NCI-H2196 (cell line): ENCODE measurements at regions not wholly inside any gene's neighbourhood (a gene's known extent, or its start where the extent isn't known, plus 50 kb on each side); places are given as distances from the start of the nearest gene placed in this dataset.
"Not testable (repeated sequence)": the region's sequence is repeated elsewhere in the genome, so short reads cannot be mapped to it uniquely, and the experiment has no call there.

Experiments used
- DNase-seq: peaks from one replicate; lab custom pipeline; 2025; ENCODE audit not compliant: unreplicated experiment; lab: John Stamatoyannopoulos, UW

DNA sequence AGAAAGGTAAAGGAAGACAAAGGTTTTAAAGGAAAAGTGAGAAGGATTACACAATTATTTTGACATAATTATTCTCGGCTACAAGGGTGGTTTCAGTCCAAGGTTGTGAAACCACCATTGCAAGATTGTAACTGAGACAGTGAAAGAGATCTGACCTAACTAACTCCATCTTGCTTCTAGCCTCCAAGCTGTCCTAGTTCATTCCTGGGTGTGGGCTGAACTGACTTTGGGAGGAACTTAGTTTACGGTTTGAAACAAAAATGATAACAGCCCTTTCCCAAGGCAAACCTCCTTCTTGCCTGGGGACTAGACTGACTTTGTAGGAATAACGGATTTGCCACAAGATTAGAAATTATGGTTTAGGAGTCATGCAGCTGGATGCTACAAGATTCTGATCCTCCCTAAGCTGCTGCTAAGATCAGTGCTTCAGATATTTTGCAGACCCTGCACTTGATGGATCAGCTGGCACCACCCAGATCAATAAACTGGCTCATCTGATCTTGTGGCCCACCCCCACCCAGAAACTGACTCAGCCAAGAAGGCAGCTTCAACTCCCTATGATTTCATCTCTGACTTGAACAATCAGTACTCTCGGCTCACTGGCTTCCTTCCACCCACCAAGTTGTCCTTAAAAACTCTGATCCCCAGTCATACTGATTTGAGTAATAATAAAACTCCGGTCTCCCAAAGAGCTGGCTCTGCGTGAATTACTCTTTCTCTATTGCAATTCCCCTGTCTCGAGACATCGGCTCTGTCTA lies 57.7 kb upstream of the AADACL2 start:
- no peak for DNase-seq

DNA sequence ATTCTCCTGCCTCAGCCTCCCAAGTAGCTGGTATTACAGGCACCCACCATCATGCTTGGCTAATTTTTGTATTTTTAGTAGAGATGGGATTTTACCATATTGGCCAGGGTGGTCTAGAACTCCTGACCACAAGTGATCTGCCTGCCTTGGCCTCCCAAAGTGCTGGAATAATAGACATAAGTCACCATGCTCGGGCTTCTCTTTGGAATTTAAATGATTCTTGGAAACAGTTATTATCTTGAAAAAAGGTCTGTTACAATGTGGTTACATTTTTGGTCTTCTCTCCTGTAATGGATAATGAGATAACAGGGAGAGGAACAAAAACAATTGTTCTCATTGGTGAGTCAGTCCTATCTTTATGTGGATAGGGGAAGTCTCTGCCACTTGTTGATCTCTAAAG lies 59.8 kb upstream of the AADACL2 start:
- DNase-seq = no peak

DNA sequence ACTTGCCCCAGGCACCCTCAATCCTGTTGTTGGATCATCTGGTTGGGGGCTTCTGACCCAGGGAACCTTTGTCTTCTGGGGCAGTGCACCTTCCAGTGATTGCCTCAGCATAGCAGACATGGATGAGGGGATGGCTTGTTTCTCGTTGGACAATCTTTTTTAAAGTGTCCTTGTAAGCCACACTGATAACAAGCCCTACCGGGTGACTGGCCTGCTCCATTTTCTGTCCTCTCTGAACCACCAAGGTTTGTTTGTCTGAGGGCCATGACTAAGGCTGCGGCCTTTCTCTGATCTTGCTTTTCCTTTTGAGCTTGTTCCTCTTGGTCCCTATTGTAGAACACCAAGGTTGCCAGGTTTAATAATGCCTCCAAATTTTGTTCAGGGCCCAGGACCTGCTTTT lies 66.0 kb upstream of the AADACL2 start:
- DNase-seq = not testable (repeated sequence)

DNA sequence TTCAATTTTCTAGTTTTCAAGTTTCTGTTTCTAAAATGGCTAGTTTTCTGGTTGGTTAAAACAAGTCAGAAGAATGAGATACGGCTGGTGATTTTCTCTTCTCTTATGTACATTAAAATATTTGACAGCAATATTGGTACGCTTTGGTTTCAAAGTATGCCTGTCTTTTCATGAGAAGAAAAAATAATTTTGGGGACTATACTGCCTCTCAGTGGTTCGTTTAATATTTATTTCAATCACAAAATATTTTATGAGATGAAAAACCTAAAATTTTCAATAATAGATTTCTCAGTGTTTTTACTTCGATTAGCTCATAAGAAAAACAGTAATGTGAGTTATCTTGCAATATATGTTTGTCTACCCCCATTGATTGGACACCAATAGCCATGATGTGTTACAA lies 72.8 kb upstream of the AADACL2 start:
- DNase-seq = no peak

DNA sequence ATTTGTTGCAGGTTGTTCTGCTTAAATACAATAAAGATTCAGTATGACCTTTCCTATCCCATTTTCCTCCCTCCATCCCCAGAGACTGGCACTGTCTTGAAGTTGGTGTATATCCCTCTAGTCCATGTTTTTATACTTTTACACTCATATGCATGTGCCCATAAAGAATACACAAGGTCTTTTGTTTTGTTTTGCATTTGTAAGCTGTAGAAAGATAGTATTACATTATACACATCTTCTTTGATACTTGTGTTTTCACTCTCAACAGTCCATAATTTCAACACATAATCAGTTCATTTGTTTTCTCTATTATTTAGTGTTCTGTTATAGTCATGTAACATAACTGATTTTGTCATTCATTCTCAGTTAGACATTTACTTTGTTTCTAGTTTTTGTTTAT lies 88.7 kb upstream of the AADACL2 start:
- DNase-seq = no peak

DNA sequence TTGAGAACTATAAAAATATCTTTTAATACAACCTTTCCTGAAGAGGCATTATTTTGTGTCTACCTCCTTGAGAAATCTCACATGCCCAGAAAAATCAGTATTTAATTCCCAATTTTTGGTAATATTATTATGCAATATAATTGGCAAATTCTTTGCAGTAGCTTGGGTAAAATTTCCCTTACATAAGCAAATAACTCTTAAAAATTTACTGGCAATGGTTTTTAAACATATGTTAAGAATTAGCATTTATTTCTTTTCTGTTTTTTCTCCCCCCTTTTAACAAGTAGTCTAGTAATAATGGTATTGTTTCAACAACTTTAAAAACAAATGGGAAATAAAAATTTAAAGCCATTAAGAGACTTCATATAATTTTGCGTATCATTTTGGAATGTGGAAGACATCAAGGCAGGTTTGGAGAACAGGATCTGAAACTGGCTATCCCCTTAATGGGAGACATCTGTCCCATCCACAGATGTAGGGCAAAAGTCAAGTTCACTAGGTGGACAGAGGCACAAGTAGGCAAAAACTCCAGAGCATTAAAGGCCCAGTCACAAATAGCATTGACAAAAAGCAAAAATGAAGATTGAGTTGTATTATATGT lies 89.6 kb upstream of the AADACL2 start:
- DNase-seq = no peak

DNA sequence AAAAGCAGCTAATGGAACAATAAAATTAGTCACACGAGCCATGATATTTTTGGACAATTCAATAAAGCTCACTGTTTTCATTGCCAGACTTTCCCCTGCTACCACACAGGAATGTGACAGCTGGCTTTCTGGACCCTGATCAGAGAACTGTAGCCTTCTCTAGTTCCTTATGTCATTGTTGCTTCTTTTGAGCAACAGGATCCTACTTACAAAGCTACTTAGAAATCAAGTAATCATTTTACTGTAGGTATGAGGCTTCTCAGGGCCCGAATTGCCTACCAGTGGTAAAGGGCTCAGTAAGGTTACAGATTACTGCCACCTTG lies 94.3 kb upstream of the AADACL2 start:
- DNase-seq = no peak

DNA sequence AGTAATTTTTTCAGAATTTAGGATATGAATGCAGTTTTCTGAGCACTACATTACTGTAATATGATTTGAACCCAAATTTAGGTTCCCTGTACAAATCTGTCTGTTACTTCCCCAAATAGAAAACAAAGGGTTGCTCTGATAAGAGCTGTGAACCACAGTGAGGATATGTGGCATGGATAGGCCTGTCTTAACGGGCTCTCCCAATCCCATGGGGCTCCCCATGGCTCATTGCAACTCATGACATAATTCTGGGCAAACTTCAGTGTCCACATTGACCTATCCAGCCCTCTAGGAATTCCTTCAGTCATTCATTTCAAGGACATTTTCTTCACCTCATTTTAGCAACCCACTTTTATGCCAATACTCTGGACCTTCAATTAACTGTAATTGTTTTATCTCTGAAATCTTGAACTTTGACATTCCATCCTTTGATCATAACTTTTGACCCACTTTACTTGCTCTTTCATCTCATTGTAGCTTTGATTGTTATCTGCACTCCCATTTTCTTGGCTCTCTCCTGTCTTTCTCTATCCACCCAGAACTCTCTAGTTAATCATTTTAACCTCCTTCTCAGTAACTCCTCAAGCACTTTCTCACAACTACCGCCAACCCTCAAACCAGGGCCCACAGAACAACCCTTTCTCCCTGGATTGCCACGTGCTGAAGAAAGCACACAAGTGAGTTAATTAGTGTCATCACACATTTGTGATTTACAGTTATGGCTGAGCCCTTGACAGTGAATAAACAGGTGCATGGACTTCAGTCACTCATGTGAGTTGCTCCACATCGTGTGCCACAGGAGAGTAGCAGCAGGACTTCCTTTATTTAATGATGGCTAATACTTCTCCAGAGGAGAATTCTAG lies 94.9 kb upstream of the AADACL2 start:
- no peak for DNase-seq

DNA sequence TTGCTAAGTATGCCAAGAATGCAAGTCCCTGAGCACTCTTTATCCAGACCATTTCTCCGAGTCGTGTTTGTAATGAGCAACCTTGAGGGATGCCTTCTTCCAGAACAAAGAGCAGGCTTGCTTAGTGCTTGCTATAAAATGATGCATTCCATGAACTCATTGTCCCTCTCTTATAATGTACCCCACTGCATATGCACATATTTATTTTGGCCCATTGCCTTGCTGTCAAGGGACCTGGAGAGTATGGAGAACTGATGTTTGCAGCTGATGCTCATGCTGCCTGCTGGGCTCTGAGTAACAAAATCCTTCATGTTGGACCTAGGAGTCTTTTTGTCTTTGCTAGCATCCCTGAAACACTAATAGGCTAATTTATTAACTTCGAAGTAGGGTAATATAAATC lies 97.8 kb upstream of the AADACL2 start:
- no peak for DNase-seq

DNA sequence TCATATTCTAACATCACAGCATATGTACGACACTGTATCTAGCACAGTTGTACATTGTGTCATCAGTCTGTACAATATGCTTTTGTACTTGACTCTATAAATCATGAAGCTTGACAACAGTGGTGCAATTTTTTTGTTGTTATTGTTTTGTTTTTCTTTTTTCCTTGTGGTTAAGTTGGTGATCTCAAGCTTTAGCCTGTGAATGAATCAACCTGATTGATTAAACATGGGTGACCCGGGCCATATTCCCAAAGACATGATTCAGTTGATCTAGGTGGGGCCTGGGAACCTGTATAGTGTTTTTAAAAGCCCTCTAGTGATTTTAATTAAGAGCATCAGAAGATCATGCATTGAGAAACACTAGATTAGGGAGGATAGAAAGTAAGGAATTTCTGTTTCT lies 101.8 kb upstream of the AADACL2 start:
- DNase-seq = no peak

DNA sequence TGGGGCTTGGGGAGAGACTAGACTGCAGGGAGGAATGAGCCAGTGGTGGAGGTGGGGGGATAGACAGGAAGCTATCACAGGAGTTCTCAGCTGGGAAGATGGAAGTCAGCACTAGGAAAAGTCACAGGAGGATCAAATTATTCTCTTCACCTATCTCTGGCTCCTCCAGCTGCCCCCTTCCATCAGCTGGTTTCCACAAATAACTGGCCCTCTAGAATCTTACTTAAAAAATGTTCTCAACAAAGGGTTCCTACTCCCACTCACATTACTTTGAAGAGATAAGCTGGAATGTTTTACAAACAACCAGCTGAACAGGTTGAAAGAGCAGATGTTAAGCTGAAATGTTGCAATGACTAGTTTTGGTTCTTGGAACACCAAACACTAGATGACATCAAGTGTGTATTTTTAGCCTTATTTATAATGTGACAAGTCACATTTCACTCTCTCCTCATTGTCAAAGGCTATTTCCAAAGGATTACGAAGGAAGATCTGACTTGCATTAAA lies 102.7 kb upstream of the AADACL2 start:
- DNase-seq = peak; percentile 12

DNA sequence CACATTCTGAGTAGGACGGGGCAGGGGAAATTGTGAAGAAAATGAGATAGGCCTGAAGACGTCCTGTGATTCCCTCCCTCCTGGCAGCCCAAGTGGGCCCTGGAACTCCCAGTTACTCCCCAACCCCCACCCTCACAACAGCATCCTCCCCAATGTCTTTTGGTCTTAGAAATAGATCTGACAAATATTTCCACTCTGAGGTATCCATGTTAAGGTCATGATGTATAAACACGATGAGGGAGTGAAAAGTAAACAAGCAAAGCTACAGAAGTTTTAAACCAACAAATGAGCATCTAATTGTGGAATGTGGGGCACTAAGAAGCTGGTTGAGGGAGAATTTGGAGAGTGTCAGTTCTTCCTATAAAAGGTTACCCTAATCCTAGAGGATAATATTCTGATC lies 103.7 kb upstream of the AADACL2 start:
- no peak for DNase-seq

DNA sequence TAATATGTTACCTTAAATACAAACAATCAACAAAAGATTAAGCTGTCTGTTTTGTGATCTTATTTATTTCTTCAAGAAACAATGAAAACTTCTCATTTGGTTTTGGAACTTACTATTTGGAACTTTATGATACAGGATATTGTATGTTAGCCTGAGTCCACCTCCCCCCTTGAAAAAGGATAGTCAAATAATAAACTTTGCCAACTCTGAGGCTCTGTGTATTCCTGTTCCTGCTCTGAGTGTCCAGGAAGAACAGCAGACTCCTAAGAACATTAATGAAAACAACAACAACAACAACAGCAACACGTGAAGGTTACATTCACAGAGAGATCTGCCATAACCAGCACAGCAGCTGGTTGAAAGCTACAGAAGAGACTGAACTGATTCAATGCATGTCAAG lies 108.1 kb upstream of the AADACL2 start:
- DNase-seq = no peak

DNA sequence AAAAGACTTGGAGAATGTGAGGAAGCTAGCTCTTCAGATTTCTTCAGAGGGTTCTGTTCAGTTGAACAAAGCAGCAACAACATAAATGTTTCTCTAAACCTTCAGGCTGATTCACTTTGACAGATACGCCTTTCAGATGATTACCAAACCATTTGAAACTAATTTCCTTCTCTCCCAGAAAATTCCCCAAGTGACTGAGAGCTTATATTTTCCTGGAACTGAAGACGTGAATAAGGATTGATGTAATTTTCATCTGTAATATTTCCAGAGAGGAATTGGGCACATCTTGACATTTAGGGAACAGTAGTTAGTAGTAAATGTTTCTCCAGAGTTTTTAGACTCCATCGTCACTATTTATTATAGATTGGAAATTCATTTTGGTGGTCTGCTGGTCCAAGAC lies 108.6 kb upstream of the AADACL2 start:
- DNase-seq = no peak

DNA sequence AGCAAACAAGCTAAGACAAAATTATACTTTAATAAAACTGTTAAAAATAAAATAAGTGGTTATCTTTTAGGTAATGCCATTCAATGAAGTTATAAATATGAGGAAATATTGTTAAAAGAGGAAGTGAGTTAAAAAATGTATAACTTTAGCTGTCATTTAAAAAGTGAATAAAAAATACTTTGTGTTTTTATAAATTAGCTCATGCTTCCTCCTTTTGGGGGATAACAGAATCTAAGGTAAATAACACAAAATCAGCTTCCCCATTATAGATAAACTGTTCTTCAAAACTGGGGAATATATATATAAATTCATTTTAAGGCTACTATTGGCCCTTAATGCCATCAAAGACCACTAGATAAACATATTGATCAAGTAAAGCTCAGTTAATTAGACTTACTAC lies 113.7 kb upstream of the AADACL2 start:
- DNase-seq = no peak

DNA sequence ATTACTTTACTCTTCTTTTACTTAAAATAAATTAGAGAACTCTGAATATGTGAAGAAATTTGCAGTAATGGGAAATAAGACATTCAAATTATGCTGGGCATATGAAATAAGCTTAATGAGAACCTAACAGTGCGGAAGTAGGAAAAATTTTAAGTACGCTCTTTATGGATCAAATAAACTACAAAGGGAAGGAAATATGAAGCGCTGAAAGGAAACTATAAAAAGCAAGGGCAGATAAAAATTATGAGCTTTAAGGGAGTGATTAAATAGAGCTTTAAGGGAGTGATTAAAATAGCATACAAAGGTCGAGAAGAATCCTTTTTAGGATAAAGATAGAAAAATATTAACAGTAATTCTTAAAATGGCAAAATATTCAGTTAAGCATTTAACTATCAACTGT lies 118.3 kb upstream of the AADACL2 start:
- no peak for DNase-seq

DNA sequence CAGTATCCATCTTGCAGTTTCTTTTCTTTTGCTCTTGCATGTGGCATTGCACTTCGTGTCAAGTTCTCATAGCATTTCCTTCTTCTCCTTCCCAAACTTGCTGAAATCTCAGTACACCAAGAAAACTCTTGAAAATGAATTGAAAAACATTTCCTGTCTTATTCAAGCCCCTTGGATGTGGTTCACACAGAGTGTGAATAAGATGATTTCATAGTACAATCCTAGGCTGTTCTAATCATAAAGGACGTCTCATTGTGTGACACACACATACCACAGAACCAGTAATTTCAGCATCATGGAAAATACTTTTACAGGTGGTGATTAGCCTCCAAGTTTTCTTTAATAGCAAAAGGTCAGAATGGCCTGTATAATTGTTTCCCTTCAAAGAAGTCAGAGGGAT lies 121.6 kb upstream of the AADACL2 start:
- DNase-seq = no peak

DNA sequence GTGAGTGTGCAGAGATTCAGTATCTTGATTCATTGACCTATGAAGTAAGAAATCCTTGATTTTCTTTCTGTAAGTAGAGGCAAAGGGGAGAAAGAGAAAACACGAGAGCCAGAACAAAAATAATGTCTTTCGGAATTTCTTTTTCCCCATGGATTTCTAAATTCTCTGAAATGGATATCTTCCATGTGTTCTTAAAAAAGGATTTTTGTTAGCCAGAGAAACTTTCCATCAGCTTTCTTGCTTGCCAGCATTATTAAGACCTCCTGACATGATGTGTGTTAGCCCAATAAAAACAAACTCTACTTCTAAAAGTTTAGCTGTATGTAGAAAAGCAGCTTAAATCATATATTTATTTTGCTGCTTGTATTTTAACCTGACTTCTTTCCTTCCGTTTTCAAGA lies 122.3 kb upstream of the AADACL2 start:
- DNase-seq = no peak

DNA sequence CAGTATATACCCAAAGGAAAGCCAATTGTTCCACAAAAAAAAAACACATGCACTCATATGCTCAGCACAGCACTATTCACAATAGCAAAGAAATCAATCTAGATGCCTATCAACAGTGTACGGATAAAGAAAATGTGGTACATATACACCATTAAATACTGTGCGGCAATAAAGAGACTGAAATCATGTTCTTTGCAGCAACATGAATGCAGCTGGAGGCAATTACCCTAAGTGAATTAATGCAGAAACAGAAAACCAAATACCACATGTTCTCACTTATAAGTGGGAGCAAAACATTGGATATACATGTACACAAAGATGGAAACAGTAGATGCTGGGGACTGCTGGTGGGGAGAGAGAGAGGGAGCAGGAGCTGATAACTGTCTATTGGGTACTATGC lies 124.2 kb upstream of the AADACL2 start:
- DNase-seq = no peak

DNA sequence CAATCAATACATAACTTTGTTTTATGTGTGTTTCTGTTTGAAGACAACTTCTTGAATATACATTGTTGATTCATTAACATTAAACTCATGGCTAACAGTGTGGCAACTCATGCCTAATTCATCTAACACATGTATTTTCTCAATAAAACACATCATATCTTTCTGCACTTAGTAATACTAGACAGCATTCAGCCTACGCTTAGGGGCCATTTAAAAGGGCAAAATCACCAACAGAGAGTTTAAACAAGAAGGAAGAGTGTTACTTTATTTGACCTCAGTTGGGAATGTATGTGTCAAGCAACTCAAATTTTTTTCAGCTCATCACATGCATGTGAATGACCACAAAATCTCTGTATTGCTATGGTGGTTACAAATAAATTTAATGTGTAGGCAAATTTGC lies 128.8 kb upstream of the AADACL2 start:
- DNase-seq = no peak

DNA sequence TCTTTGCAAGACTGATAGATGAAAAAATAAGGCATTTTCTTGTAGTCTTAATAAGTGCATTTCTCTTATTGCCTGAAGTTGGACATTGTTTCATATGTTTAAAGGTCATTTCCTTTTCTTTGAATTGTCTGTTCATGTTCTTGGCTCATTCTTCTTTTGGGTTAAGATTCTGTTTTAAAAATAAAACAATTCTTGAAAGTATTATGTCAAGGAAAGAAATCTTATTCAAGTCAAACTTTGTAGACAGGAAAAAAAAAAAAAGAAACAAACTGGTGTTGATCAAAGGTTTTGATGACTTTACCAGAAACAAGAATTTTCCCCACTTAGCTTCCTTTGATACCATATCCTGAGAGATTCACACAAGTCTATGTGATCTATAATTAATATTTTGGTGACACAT lies 132.9 kb upstream of the AADACL2 start:
- DNase-seq = no peak

DNA sequence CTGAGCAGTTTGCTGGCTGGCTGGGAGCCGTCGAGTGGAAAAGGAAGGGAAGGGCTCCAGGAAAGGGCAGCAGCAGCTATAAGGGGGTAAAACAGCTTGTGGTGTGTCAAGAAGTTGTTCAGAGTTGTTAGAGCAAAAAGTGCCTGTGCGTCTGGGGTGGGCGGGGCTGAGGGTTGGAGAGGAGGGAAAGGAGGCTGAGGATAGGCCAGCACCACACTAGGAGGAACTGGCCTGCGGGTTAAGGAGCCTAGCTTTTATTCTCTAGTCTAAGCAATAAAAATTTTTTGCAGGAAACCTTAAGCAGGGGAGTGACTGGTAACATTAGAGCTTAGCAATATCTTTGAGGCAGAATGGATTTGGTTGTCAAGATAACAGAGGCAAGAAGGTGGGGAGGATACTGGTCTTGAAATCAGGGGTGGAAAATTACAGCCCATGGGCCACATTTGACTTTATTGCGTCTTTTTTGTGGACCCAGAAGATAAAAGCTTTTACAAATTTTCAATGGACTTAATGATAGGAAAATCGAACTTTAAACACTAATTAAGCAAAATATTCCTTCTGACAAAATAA lies 134.5 kb upstream of the AADACL2 start:
- DNase-seq = no peak
